ENCODE measurements at regions not wholly inside any gene's neighbourhood (a gene's known extent, or its start where the extent isn't known, plus 50 kb on each side); places are given as distances from the start of the nearest gene placed in this dataset.

DNA sequence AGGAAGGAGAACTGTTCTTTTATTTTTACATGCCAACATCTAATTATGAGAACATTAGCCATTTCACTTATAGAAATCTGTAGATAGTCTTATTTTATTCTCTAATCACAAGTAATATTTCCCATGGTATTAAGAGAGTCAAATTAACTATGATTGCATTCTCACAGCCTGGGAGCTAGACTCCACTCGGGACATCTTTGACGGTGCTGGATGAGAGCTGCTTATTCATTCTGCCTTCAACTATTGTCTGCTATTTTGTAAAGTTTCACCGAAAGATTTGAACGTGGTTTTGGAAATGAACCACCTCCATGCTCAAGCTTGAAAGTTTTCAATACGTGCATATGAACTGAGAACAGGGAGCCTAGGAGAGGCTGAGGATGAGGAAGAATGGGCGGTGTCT is 264.3 kb upstream of the KLF6 start:
- Histone ChIP-seq H4K20me1 (ENCODE audit: control insufficient read depth, insufficient read depth, insufficient read length) (no peaks in the 10 kb centered on the region), H3K4me2 (ENCODE audit: insufficient read depth, insufficient read length, low read length) (no peak overlapping the region), H3K4me1 (ENCODE audit: insufficient read depth, low read length) (no peaks in the 10 kb centered on the region), H3T11ph (ENCODE audit: low read length) (no peak overlapping the region), H2BK15ac (ENCODE audit: low read depth, low read length) (no peak overlapping the region), H3K27ac (ENCODE audit: insufficient read length, low read depth, low read length) (no peak overlapping the region), H2AK5ac (ENCODE audit: insufficient read length, low read length) (no peak overlapping the region), H3K27me3 (ENCODE audit: insufficient read depth, low read length) (no peaks in the 10 kb centered on the region), H4K91ac (ENCODE audit: insufficient read length, low read depth, low read length) (no peak overlapping the region), H2BK20ac (ENCODE audit: low read depth, low read length, poor library complexity, severe bottlenecking) (no peak overlapping the region), H3K9ac (ENCODE audit: extremely low read depth, insufficient read length, low read length) (no peak overlapping the region), H2BK12ac (ENCODE audit: insufficient read length, low read depth, low read length) (no peak overlapping the region), H3K23me2 (ENCODE audit: insufficient read length, low read depth, low read length, poor library complexity, severe bottlenecking) (no peaks in the 10 kb centered on the region), H2AFZ (ENCODE audit: low read length) (no peak overlapping the region), H3K9me3 (ENCODE audit: control insufficient read depth, low read depth, low read length) (no peaks in the 10 kb centered on the region), H3K79me2 (ENCODE audit: insufficient read depth, low read length) (no peaks in the 10 kb centered on the region), H2BK120ac (ENCODE audit: low read depth, low read length, poor library complexity, severe bottlenecking) (no peak overlapping the region), H3K4ac (ENCODE audit: low read depth, low read length) (no peak overlapping the region), H3K23ac (ENCODE audit: insufficient read length, low read depth, low read length) (no peak overlapping the region), H3K79me1 (ENCODE audit: insufficient read depth, low read depth, low read length, poor library complexity, severe bottlenecking) (no peaks in the 10 kb centered on the region), H4K8ac (replicated peaks; ENCODE audit: insufficient read length, low read depth, low read length) (no peak overlapping the region), H3K18ac (ENCODE audit: insufficient read length, low read depth, low read length) (no peak overlapping the region), H2BK5ac (ENCODE audit: insufficient read length, low read length) (no peak overlapping the region), H4K5ac (ENCODE audit: insufficient read length, low read depth, low read length) (no peak overlapping the region), H3K14ac (ENCODE audit: insufficient read depth, low read length) (no peak overlapping the region), H3K56ac (ENCODE audit: insufficient read length, low read depth, low read length) (no peak overlapping the region)
- Mint-ChIP-seq H3K4me1 (no peaks in the 10 kb centered on the region), H3K36me3 (ENCODE audit: insufficient read depth in 1 of 3, low read depth in 3 of 3) (no peaks in the 10 kb centered on the region), H3K27ac (no peak overlapping the region), H3K27me3 (ENCODE audit: low read depth) (no peaks in the 10 kb centered on the region), H3K9me3 (no peaks in the 10 kb centered on the region; a peak in 1 of 5 replicates), H3K4me3 (no peak overlapping the region)
- no CpG with 5 or more reads among the region's 6 CpGs for WGBS (ENCODE audit: extremely low coverage, insufficient read length, low lambda C conversion rate)
- no peak for DNase-seq
- TF ChIP-seq, protein P1, sequence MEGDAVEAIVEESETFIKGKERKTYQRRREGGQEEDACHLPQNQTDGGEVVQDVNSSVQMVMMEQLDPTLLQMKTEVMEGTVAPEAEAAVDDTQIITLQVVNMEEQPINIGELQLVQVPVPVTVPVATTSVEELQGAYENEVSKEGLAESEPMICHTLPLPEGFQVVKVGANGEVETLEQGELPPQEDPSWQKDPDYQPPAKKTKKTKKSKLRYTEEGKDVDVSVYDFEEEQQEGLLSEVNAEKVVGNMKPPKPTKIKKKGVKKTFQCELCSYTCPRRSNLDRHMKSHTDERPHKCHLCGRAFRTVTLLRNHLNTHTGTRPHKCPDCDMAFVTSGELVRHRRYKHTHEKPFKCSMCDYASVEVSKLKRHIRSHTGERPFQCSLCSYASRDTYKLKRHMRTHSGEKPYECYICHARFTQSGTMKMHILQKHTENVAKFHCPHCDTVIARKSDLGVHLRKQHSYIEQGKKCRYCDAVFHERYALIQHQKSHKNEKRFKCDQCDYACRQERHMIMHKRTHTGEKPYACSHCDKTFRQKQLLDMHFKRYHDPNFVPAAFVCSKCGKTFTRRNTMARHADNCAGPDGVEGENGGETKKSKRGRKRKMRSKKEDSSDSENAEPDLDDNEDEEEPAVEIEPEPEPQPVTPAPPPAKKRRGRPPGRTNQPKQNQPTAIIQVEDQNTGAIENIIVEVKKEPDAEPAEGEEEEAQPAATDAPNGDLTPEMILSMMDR (conservative IDR thresholded peaks at IDR 0.05): no peak
